HCEC 1CT (cell line): ENCODE measurements at regions not wholly inside any gene's neighbourhood (a gene's known extent, or its start where the extent isn't known, plus 50 kb on each side); places are given as distances from the start of the nearest gene placed in this dataset.
A peak's percentile ranks its signal among the peaks of the same experiment; 100 is the strongest.
"Not testable (repeated sequence)": the region's sequence is repeated elsewhere in the genome, so short reads cannot be mapped to it uniquely, and the experiment has no call there.

Source experiments
- DNase-seq: peaks from one replicate; pipeline ENCODE4 v3.0.0-alpha.2; 2017

GRCh38 chr7:86592185-86592584 is 51.5 kb upstream of the GRM3 start:
- DNase-seq = no peak

DNA sequence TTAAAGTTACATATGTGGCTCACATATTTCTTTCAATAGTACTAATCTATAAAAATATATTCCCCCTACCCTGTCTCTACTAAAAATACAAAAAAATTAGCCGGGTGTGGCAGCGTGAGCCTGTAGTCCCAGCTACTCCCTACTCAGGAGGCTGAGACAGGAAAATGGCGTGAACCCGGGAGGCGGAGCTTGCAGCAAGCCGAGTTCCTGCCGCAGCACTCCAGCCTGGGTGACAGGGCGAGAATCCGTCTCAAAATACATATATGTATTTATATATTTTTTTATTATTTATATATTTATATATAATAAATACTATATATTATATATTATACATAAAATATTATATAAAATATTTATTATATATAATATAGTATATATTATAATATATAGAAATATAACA is 69.7 kb upstream of the GRM3 start:
- no peak for DNase-seq

GRCh38 chr7:86558680-86559501 is 84.8 kb upstream of the GRM3 start:
- DNase-seq = no peak

GRCh38 chr7:86534641-86535040 is 109.1 kb upstream of the GRM3 start:
- no peak for DNase-seq

- no peak for DNase-seq
Measured at GRCh38 chr7:86504229-86504628, 139.5 kb upstream of the GRM3 start.

DNA sequence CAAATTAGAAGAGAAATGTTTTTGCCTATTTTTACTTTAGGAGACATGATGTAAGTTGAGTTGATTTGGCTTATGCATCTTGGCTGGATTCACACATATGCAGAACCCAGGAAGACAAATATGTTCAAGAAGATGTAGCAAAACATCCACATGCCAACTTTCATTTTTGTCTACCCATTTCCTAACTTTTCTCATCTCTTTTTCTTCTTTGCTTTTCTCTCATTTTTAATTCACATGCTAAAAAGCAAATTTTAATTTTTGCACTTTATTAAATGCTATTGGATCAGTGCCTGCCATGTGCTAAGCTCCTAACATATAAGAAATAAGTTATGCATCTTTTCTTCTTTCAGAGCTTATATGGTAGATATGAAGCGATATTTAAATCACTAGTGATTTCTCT is 143.7 kb upstream of the GRM3 start:
- no peak for DNase-seq

DNA sequence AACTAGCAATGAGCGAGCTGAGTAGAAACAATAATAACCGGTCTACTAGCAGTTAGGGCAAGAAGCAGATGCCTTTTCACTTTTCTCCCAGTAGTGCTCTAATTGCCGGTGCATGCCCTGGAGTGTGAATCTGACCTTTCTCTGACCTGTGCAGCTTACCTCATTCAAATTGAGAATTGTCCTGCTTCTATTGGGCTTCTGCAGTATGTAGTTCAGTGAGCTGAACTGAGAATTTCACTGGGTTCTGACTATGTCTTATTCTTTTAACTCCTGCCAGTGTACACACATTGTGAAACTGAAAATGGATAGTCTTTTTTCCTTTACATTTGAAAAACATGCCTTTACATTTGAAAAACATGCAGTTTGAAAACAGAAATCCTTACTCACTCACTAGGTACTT is 157.9 kb upstream of the GRM3 start:
- DNase-seq = no peak

GRCh38 chr7:86479144-86479543 is 164.6 kb upstream of the GRM3 start:
- DNase-seq = no peak

- no peak for DNase-seq
Measured at GRCh38 chr7:86477343-86477935, 166.3 kb upstream of the GRM3 start.

DNA sequence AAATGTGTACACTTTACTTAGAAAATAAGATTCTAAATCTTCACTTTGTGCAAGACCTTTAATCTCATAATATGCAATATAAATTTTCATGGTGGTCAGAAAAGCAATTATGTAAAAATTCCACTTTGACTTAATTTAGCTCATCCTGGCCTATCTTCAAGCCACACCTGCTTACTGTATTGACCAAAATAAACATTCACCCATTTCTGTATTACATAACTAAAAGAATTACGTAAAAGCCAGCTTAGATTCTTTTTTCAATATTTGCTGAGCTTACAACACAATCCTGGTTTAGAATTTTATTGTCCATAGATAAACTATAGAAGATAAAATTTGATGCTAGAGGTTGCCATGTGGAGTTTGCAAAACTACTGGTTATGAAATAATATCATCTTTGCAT is 172.9 kb upstream of the GRM3 start:
- no peak for DNase-seq

GRCh38 chr7:86469680-86470295 is 173.9 kb upstream of the GRM3 start:
- peak; percentile 35 for DNase-seq

GRCh38 chr7:86454753-86455152 is 189.0 kb upstream of the GRM3 start:
- DNase-seq = no peak

DNA sequence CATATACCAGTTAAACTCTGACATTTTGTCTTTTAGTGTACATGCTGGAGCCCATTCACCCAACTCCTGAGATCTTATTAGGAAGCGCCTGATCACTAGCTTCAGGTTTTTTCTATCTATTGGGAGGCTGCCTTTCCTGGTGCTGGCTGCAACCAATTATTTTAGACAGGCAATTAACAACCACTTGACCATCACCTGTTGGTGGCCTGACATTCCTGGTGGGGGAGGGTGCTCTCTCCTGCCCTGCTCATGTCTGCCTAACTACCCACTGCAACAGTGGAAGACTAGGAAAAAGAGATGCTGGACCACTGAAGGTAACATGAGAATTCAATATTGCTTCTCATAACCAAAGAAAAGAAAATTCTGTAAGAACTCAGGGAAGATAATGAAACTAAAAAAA is 190.3 kb upstream of the GRM3 start:
- DNase-seq = no peak

DNA sequence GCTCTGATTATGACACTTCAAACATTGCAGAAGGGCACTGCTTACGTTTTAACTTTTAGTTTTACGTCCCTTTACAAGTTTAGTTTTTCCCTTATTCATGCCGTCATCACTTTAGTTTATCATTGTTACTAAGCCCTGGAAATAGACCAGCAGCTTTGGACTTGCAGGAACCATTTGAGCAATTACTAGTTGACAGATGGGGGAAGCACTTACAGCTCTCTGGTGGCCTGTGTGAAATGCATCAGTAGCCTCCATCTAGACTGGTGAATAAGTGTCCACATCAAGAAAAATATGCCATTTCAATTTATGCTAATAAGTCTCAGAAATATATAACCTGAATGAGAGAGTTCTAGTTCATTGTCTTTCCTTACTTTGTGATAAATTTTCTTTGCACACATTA is 194.9 kb upstream of the GRM3 start:
- no peak for DNase-seq

- DNase-seq = no peak
Measured at GRCh38 chr7:86445285-86445684, 198.4 kb upstream of the GRM3 start.

DNA sequence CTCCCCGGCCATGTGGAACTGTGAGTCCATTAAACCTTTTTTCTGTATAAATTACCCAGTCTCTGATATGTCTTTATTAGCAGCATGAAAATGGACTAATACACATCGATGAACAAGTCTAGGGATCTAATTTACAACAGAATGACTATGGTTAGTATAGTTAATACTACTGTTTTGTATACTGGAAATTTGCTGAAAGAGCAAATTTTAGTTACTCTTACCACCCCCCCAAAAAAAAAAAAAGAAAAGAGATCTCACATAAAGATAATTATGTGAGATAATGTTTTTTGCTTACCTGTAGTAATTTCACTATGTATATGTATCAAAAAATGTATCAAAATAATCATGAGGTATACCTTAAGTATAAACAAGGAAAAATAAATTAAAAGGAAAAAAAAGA is 199.5 kb upstream of the GRM3 start:
- DNase-seq = no peak

DNA sequence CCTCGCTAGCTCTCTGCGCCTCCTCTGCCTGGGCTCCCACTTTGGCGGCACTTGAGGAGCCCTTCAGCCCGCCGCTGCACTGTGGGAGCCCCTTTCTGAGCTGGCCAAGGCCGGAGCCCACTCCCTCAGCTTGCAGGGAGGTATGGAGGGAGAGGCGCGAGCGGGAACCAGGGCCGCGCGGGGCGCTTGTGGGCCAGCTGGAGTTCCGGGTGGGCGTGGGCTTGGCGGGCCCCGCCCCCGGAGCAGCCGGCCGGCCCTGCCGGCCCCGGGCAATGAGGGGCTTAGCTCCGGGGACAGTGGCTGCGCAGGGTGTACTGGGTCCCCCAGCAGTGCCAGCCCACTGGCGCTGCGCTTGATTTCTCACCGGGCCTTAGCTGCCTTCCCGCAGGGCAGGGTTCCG is 203.3 kb upstream of the GRM3 start:
- DNase-seq = not testable (repeated sequence)

- no peak for DNase-seq
Measured at GRCh38 chr7:86437951-86438450, 205.7 kb upstream of the GRM3 start.

GRCh38 chr7:86431761-86432160 is 211.9 kb upstream of the GRM3 start:
- no peak for DNase-seq

- DNase-seq = no peak
Measured at GRCh38 chr7:86411814-86412213, 231.9 kb upstream of the GRM3 start.

GRCh38 chr7:86407291-86407690 is 236.4 kb upstream of the GRM3 start:
- no peak for DNase-seq

DNA sequence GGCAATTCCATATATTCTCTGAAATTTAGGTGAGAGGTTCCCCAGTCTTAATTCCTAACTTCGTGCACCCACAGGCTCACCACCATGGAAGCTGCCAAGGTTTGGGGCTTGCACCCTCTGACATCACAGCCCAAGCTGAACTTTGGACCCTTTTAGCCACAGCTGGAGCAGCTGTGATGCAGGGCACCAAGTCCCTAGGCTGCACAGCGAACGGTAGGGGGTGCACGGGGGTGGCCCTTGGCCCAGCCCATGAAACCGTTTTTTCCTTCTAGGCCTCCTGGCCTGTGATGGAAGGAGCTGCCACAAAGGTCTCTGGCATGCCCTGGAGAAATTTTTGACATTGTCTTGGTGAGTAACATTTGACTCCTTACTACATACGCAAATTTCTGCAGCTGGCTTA is 251.9 kb upstream of the GRM3 start:
- DNase-seq = no peak

DNA sequence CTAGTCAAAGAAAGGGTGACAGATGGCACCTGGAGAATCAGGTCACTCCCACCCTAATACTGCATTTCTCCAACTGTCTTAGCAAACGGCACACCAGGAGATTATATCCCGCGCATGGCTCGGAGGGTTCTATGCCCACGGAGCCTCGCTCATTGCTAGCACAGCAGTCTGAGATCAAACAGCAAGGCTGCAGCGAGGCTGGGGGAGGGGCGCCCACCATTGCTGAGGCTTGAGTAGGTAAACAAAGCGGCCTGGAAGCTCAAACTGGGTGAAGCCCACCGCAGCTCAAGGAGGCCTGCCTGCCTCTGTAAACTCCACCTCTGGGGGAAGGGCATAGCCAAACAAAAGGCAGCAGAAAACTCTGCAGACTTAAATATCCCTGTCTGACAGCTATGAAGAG is 268.1 kb upstream of the GRM3 start:
- DNase-seq = not testable (repeated sequence)

- no peak for DNase-seq
Measured at GRCh38 chr7:86372262-86372661, 271.4 kb upstream of the GRM3 start.
